VCaP (cell line): ENCODE measurements at regions not wholly inside any gene's neighbourhood (a gene's known extent, or its start where the extent isn't known, plus 50 kb on each side); places are given as distances from the start of the nearest gene placed in this dataset.

Source experiments
- H3K27ac ChIP-seq: fragments of 450-650 bp; 2 replicates; pipeline ENCODE4 v1.5.1; 2017
- CTCF ChIP-seq: fragments of 450-650 bp; conservative IDR thresholded peaks from 2 replicates; pipeline ENCODE4 v1.5.1; 2017; ENCODE audit warnings: mild to moderate bottlenecking, moderate library complexity

- no peak overlapping the region for H3K27ac ChIP-seq
- TF ChIP-seq CTCF: no peak
Observed at GRCh38 chr4:27368781-27369180, 508.1 kb downstream of the STIM2 start.

GRCh38 chr4:27381815-27382214 lies 521.2 kb downstream of the STIM2 start:
- TF ChIP-seq CTCF: no peak
- H3K27ac ChIP-seq: no peak overlapping the region

GRCh38 chr4:27387711-27388110 lies 527.1 kb downstream of the STIM2 start:
- H3K27ac ChIP-seq: no peak overlapping the region
- no peak for TF ChIP-seq CTCF

- no peak overlapping the region for H3K27ac ChIP-seq
- TF ChIP-seq CTCF: no peak
Observed at GRCh38 chr4:27397886-27398285, 537.2 kb downstream of the STIM2 start.

- TF ChIP-seq CTCF: no peak
- no peak overlapping the region for H3K27ac ChIP-seq
Observed at GRCh38 chr4:27398631-27399310, 538.1 kb downstream of the STIM2 start.

GRCh38 chr4:27407616-27408015 lies 547.0 kb downstream of the STIM2 start:
- H3K27ac ChIP-seq: no peak overlapping the region
- TF ChIP-seq CTCF: no peak

GRCh38 chr4:27412613-27413012 lies 552.0 kb downstream of the STIM2 start:
- peak; percentile 63 for TF ChIP-seq CTCF
- no peak overlapping the region for H3K27ac ChIP-seq
